DND-41 (cell line): ENCODE measurements at regions not wholly inside any gene's neighbourhood (a gene's known extent, or its start where the extent isn't known, plus 50 kb on each side); places are given as distances from the start of the nearest gene placed in this dataset.

ENCODE experiments used
- ATAC-seq: fragments of 200-7000 bp; cut with Tn5 transposase; 3 replicates; pipeline ENCODE4 v1.9.1; 2021; ENCODE audit warnings: low read depth; ENCODE audit not compliant: insufficient read depth
- DNase-seq: peaks from one replicate; pipeline ENCODE4 v3.0.0-alpha.2; 2020
- H2AFZ ChIP-seq: 2 replicates; pipeline ENCODE4 v1.6.0; 2012; ENCODE audit warnings: low read depth, low read length
- H3K27ac ChIP-seq: 2 replicates; pipeline ENCODE4 v1.5.1; 2012; ENCODE audit warnings: low read length, inconsistent platforms
- H3K27me3 ChIP-seq: fragments of 200-600 bp; sonication (generic); 2 replicates; pipeline ENCODE4 v1.6.0; 2012; ENCODE audit warnings: low read length, mild to moderate bottlenecking, inconsistent platforms; ENCODE audit not compliant: insufficient read depth, poor library complexity
- H3K36me3 ChIP-seq: 2 replicates; pipeline ENCODE4 v1.5.1; 2012; ENCODE audit warnings: low read length, inconsistent platforms; ENCODE audit not compliant: insufficient read depth
- H3K4me1 ChIP-seq: 2 replicates; pipeline ENCODE4 v1.5.1; 2012; ENCODE audit warnings: mild to moderate bottlenecking, low read length; ENCODE audit not compliant: insufficient read depth
- H3K4me2 ChIP-seq: 2 replicates; pipeline ENCODE4 v1.6.0; 2012; ENCODE audit warnings: mild to moderate bottlenecking, moderate library complexity, low read length, inconsistent platforms; ENCODE audit not compliant: insufficient read depth
- H3K4me3 ChIP-seq, 2 experiments: fragments of 200-600 bp in 1 of 2; shearing (Covaris generic) in 1 of 2; 2 replicates each; pipeline ENCODE4 v1.5.1; 2012 to 2016; ENCODE audit warnings: inconsistent platforms in 2 of 2, low read length in 2 of 2, mild to moderate bottlenecking in 2 of 2, low read depth in 1 of 2, moderate library complexity in 1 of 2
- H3K79me2 ChIP-seq: 2 replicates; pipeline ENCODE4 v1.6.0; 2012; ENCODE audit warnings: low read length, inconsistent platforms; ENCODE audit not compliant: insufficient read depth
- H3K9ac ChIP-seq: 2 replicates; pipeline ENCODE4 v1.6.0; 2012; ENCODE audit warnings: low read depth, mild to moderate bottlenecking, inconsistent platforms, low read length, moderate library complexity
- H3K9me3 ChIP-seq: 2 replicates; pipeline ENCODE4 v1.5.1; 2012; ENCODE audit warnings: low read length, moderate library complexity, mild to moderate bottlenecking, inconsistent platforms; ENCODE audit not compliant: insufficient read depth, severe bottlenecking
- H4K20me1 ChIP-seq: 2 replicates; pipeline ENCODE4 v1.6.0; 2012; ENCODE audit warnings: low read length; ENCODE audit not compliant: insufficient read depth
- EZH2 ChIP-seq: IDR thresholded peaks from 3 replicates; pipeline ENCODE4 v1.6.1; 2012; ENCODE audit warnings: borderline replicate concordance, low read depth, mild to moderate bottlenecking, moderate library complexity, low read length, inconsistent platforms; ENCODE audit not compliant: severe bottlenecking
- TF ChIP-seq, protein P1 (sequence below): IDR thresholded peaks from 2 replicates; pipeline ENCODE4 v1.5.1; 2012; ENCODE audit warnings: borderline replicate concordance, low read length, moderate library complexity, mild to moderate bottlenecking; ENCODE audit not compliant: poor library complexity, severe bottlenecking; ENCODE audit errors: extremely low read depth

DNA sequence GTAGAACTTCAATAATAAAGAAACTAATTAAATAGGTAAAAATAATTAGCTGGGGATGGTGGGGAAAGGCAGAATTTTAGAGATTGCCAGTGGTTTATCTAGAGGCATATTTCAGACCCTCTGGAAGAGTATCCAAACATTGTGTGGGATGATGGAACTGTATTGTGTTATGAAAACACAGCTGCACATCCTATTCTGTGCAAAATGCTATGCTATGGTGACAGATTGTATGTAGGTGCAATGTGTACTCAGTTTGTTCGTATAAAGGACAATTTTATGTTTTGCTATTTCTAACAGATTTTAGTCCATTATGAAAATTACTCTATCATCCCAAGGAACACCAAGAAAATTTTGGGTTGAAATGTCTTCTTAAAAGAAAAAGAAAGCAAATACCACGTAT lies 1054.7 kb downstream of the PDHA2 start:
- no peaks in the 10 kb centered on the region for H3K9me3 ChIP-seq
- no peak for ATAC-seq
- H3K27me3 ChIP-seq = no peaks in the 10 kb centered on the region

DNA sequence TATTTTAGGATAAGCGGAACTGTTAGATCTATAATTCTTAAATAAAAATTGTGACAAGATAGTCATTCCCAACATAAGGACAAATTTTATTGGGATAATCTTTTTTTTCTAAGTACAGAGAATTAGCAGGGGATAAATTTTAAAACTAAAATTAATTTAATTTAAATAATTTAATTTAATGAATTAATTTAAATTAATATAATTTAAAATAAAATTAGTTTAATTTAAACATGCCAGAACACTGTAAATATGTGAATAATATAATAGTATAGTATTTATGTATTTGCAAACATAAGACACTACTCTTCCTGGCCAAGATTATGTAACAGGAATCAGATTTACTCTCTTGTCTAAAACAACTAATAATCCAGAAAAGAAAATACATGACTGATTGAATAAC lies 1055.9 kb downstream of the PDHA2 start:
- Histone ChIP-seq H3K27ac (no peak overlapping the region), H3K27me3 (no peaks in the 10 kb centered on the region), H3K79me2 (no peaks in the 10 kb centered on the region), H3K4me2 (no peak overlapping the region), H4K20me1 (no peaks in the 10 kb centered on the region), H3K36me3 (no peaks in the 10 kb centered on the region), H3K4me3 (no peak overlapping the region), H3K4me1 (peaks cover 9% of the 10 kb centered on the region; the same call in 1 of the 2 replicates), H2AFZ (no peak overlapping the region), H3K9me3 (no peaks in the 10 kb centered on the region), H3K9ac (no peak overlapping the region)
- no peak for ATAC-seq
- TF ChIP-seq EZH2 = no peak
- TF ChIP-seq, protein P1, sequence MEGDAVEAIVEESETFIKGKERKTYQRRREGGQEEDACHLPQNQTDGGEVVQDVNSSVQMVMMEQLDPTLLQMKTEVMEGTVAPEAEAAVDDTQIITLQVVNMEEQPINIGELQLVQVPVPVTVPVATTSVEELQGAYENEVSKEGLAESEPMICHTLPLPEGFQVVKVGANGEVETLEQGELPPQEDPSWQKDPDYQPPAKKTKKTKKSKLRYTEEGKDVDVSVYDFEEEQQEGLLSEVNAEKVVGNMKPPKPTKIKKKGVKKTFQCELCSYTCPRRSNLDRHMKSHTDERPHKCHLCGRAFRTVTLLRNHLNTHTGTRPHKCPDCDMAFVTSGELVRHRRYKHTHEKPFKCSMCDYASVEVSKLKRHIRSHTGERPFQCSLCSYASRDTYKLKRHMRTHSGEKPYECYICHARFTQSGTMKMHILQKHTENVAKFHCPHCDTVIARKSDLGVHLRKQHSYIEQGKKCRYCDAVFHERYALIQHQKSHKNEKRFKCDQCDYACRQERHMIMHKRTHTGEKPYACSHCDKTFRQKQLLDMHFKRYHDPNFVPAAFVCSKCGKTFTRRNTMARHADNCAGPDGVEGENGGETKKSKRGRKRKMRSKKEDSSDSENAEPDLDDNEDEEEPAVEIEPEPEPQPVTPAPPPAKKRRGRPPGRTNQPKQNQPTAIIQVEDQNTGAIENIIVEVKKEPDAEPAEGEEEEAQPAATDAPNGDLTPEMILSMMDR = no peak
- DNase-seq = no peak

More for the DNA sequence above, 1054.7 kb downstream of the PDHA2 start:
- no peaks in the 10 kb centered on the region for H4K20me1 ChIP-seq
- no peak overlapping the region for H2AFZ ChIP-seq
- no peak overlapping the region for H3K9ac ChIP-seq
- H3K4me2 ChIP-seq = no peak overlapping the region
- H3K4me3 ChIP-seq = no peak overlapping the region
- H3K36me3 ChIP-seq = no peaks in the 10 kb centered on the region
- H3K27ac ChIP-seq = no peak overlapping the region
- no peak for DNase-seq
- H3K4me1 ChIP-seq = peaks cover 9% of the 10 kb centered on the region; the same call in 1 of the 2 replicates
- H3K79me2 ChIP-seq = no peaks in the 10 kb centered on the region
- no peak for TF ChIP-seq EZH2
- TF ChIP-seq, protein P1 = no peak

DNA sequence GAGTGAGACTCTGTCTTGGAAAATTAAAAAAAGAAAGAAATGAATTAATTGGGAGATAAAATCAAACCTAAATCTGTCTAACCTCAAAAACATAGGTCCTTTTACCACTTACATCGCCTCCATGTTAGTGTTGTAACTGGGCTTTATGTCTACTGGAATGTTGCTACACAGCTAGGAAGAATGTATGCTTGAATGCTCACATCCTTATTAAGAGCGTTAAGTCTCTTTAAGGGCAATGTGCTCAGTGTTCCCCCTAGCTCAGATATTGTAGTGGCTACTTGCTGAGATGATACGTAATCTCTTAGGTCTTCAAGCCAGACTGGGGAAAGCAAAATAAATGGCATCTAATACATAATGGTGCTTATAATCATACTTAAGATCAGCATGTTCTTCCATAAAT lies 1072.8 kb downstream of the PDHA2 start:
- Histone ChIP-seq H3K4me2 (no peak overlapping the region), H3K27me3 (no peaks in the 10 kb centered on the region), H2AFZ (no peak overlapping the region), H3K4me3 (no peak overlapping the region), H3K9me3 (no peaks in the 10 kb centered on the region), H3K9ac (no peak overlapping the region), H3K27ac (no peak overlapping the region), H4K20me1 (no peaks in the 10 kb centered on the region), H3K36me3 (no peaks in the 10 kb centered on the region), H3K4me1 (peaks cover 9% of the 10 kb centered on the region; the same call in 1 of the 2 replicates), H3K79me2 (no peaks in the 10 kb centered on the region)
- DNase-seq (no peak), ATAC-seq (no peak)
- TF ChIP-seq, protein P1 = no peak
- no peak for TF ChIP-seq EZH2

DNA sequence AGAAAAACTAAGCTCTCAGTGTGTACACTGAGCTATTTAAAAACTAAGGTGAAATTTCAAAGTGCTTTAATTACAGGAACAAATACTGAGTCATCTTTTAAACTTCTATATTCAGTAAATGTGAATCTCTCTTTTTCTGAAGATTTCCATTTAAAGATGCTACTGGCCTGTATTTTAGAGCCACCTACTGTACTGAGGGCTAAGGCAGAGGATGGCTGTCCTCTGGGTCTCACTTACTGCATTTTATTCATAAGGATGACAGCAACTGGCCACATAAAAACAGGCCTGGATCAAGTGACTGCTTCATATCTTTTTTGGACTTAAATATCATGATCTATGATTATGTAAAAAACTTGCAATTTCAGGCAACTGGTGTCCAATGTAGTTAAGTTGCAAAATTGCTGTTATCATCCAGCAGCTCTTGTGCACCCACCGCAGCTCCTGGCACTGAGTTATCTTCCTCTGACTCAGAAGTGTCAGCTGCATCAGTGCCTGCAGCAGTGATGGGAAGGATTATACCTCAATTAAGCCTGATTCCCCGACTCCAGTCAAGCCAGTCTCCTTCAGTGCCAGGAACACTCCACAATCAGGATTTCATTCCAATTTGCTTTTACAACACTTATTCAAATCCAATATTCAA lies 1073.7 kb downstream of the PDHA2 start:
- Histone ChIP-seq H2AFZ (no peak overlapping the region), H3K4me1 (peaks cover 9% of the 10 kb centered on the region; the same call in 1 of the 2 replicates), H3K4me3 (no peak overlapping the region), H3K9me3 (no peaks in the 10 kb centered on the region), H3K27me3 (no peaks in the 10 kb centered on the region), H3K36me3 (no peaks in the 10 kb centered on the region), H3K4me2 (no peak overlapping the region), H3K27ac (no peak overlapping the region), H4K20me1 (no peaks in the 10 kb centered on the region), H3K9ac (no peak overlapping the region), H3K79me2 (no peaks in the 10 kb centered on the region)
- TF ChIP-seq EZH2 = no peak
- TF ChIP-seq, protein P1 = no peak
- no peak for ATAC-seq
- DNase-seq = no peak
